K562 (cell line): ENCODE measurements at regions not wholly inside any gene's neighbourhood (a gene's known extent, or its start where the extent isn't known, plus 50 kb on each side); places are given as distances from the start of the nearest gene placed in this dataset.

ENCODE experiments used
- ATAC-seq: fragments of 200-7000 bp; cut with Tn5 transposase; 3 replicates; pipeline ENCODE4 v1.9.1; 2020; ENCODE audit warnings: moderate library complexity
- BruUV-seq: library from RNA; stranded (reverse); fragments of 400-500 nt; replicated peaks from 2 replicates; lab custom pipeline; 2021; lab: Mats Ljungman, UMichigan
- CTCF ChIA-PET: fragments of 300-600 bp; formaldehyde crosslinking; extraction: SDS; loops from one replicate; lab custom pipeline; 2021; ENCODE audit warnings: low intra/inter-chr PET ratio; lab: Yijun Ruan, JAX
- POLR2A ChIA-PET: fragments of 300-600, 350-650 bp; sonication (Branson Sonifier 250); formaldehyde crosslinking; extraction: SDS; loops from one replicate; lab custom pipeline; 2021; ENCODE audit warnings: antibody characterized with exemption, inconsistent platforms; lab: Yijun Ruan, JAX
- DNase-seq, 4 experiments: peaks; one replicate each; pipeline versions ENCODE4 v3.0.0 to v3.0.0-alpha.2; 2011 to 2018; ENCODE audit warnings: low spot score in 3 of 4, mixed read lengths in 3 of 4; ENCODE audit errors: extremely low read depth in 1 of 4
- FAIRE-seq: peaks from 2 replicates; lab custom pipeline; 2011; peaks lifted over from hg19 to GRCh38; lab: Jason Lieb, UNC
- H2AFZ ChIP-seq: 2 replicates; pipeline ENCODE4 v1.6.0; 2011; ENCODE audit warnings: low read depth, low read length, control low read depth, inconsistent platforms
- H3K27ac ChIP-seq: fragments of 200-600 bp; 3 replicates; pipeline ENCODE4 v1.8.0; 2011; ENCODE audit warnings: low read depth, mild to moderate bottlenecking, control low read depth, inconsistent platforms, low read length, moderate library complexity, mixed read lengths; ENCODE audit errors: extremely low read depth
- H3K27me3 ChIP-seq, 2 experiments: fragments of 300-600 bp in 1 of 2; 2 replicates in 1 of 2; 3 replicates in 1 of 2; pipeline versions ENCODE4 v1.6.0 to v1.8.0; 2011; ENCODE audit warnings: inconsistent platforms in 2 of 2, low read length in 2 of 2, mild to moderate bottlenecking in 1 of 2, mixed read lengths in 1 of 2, moderate library complexity in 1 of 2; ENCODE audit not compliant: control insufficient read depth in 2 of 2, insufficient read depth in 2 of 2
- H3K36me3 ChIP-seq: fragments of 300-600 bp; 3 replicates; pipeline ENCODE4 v1.8.0; 2011; ENCODE audit warnings: mild to moderate bottlenecking, low read length, inconsistent platforms; ENCODE audit not compliant: control insufficient read depth, insufficient read depth
- H3K4me1 ChIP-seq, 2 experiments: fragments of 200-600 bp in 1 of 2; replicated peaks in 1 of 2; 2 replicates in 1 of 2; 3 replicates in 1 of 2; pipeline versions ENCODE4 v1.5.1 to v1.8.0; 2011; ENCODE audit warnings: inconsistent platforms in 2 of 2, low read length in 2 of 2, mild to moderate bottlenecking in 1 of 2, mixed read lengths in 1 of 2, moderate library complexity in 1 of 2; ENCODE audit not compliant: control insufficient read depth in 2 of 2, insufficient read depth in 2 of 2
- H3K4me2 ChIP-seq: 2 replicates; pipeline ENCODE4 v1.6.1; 2011; ENCODE audit warnings: low read length, control low read depth, inconsistent platforms, mixed read lengths; ENCODE audit not compliant: insufficient read depth
- H3K4me3 ChIP-seq: fragments of 200-600 bp; sonication (generic), shearing (Covaris generic); 2 replicates; pipeline ENCODE4 v1.5.1; 2016; ENCODE audit warnings: control low read depth, inconsistent platforms
- H3K79me2 ChIP-seq: fragments of 200-600 bp; 3 replicates; pipeline ENCODE4 v1.8.0; 2011; ENCODE audit warnings: low read length, inconsistent platforms; ENCODE audit not compliant: control insufficient read depth, insufficient read depth
- H3K9ac ChIP-seq, 2 experiments: 2 replicates each; pipeline versions ENCODE4 v1.6.0 to v1.6.1; 2011; ENCODE audit warnings: low read depth in 2 of 2, low read length in 2 of 2, control low read depth in 1 of 2, inconsistent platforms in 1 of 2, mild to moderate bottlenecking in 1 of 2, mixed read lengths in 1 of 2; ENCODE audit not compliant: insufficient read depth in 1 of 2
- H3K9me1 ChIP-seq: one replicate; pipeline ENCODE4 v1.6.0; 2011; ENCODE audit warnings: inconsistent platforms, mild to moderate bottlenecking, low read length, moderate library complexity; ENCODE audit not compliant: control insufficient read depth, insufficient read depth
- H3K9me3 ChIP-seq: replicated peaks from 2 replicates; pipeline ENCODE4 v1.5.1; 2011; ENCODE audit warnings: low read depth, low read length, inconsistent platforms; ENCODE audit not compliant: control insufficient read depth, insufficient read depth
- H4K20me1 ChIP-seq: replicated peaks from 2 replicates; pipeline ENCODE4 v1.6.1; 2011; ENCODE audit warnings: low read length, inconsistent platforms, mixed read lengths; ENCODE audit not compliant: control insufficient read depth, insufficient read depth
- ETS2 ChIP-seq: IDR thresholded peaks from 2 replicates; pipeline ENCODE4 v1.6.1; 2016; ENCODE audit warnings: borderline replicate concordance, missing genetic modification characterization, mild to moderate bottlenecking, moderate library complexity, missing compliant biosample characterization; ENCODE audit not compliant: poor library complexity, severe bottlenecking
- NRF1 ChIP-seq, 2 experiments: fragments of 450-650 bp; IDR thresholded peaks in 1 of 2; conservative IDR thresholded peaks in 1 of 2; 2 replicates each; pipeline ENCODE4 v1.6.1; 2014; ENCODE audit warnings: mild to moderate bottlenecking in 2 of 2
- ZBTB40 ChIP-seq, 2 experiments: fragments of 450-650 bp in 1 of 2; sonication (generic) in 1 of 2; formaldehyde crosslinking in 1 of 2; IDR thresholded peaks; 2 replicates each; pipeline versions ENCODE4 v1.7.1 to v1.9.0; 2016 to 2022; ENCODE audit warnings: inconsistent platforms in 1 of 2, mild to moderate bottlenecking in 1 of 2, missing genetic modification reagents in 1 of 2
- ZNF165 ChIP-seq: fragments of 250-450 bp; sonication (Bioruptor Pico); IDR thresholded peaks from 2 replicates; pipeline ENCODE4 v1.4.0; 2020; ENCODE audit warnings: borderline replicate concordance
- WGBS: fragments of 100-300 bp; shearing (Covaris generic); methylation state at CpG from one replicate; pipeline ENCODE4 v1.1.6; 2016; ENCODE audit warnings: low coverage, mixed read lengths; ENCODE audit not compliant: insufficient coverage; ENCODE audit errors: missing lambda C conversion rate; 5-methylcytosine and 5-hydroxymethylcytosine counted together
- in situ Hi-C: fragments of 300-500 bp; cut with MboI; formaldehyde crosslinking; loops from 4 replicates; pipeline ENCODE4 v1.15.0; 2018; ENCODE audit warnings: inconsistent platforms, mixed read lengths
- intact Hi-C: fragments of 100-400 bp; cut with micrococcal nuclease; formaldehyde crosslinking; loops from 2 replicates; pipeline ENCODE4 v1.14.2; 2022

- Histone ChIP-seq H4K20me1 (no peaks in the 10 kb centered on the region), H3K9me1 (no peaks in the 10 kb centered on the region), H3K4me3 (no peak overlapping the region), H3K9ac (no peak overlapping the region), H3K4me2 (no peak overlapping the region), H2AFZ (no peak overlapping the region)
- CTCF ChIA-PET, result no interaction called here
- no peak for FAIRE-seq
- no peak for DNase-seq
- no peak for TF ChIP-seq ZNF165 (CRISPR knock-in tag)
- TF ChIP-seq, all 486 proteins: peak for 0
- Histone ChIP-seq H3K27me3 (no peaks in the 10 kb centered on the region), H3K36me3 (no peaks in the 10 kb centered on the region), H3K9me3 (no peaks in the 10 kb centered on the region), H3K4me1 (no peaks in the 10 kb centered on the region), H3K27ac (no peak overlapping the region), H3K79me2 (no peaks in the 10 kb centered on the region)
- BruUV-seq, result no TSS peak
- intact Hi-C loops, result no loop called here
- 5% methylated on average over 2 of the region's 2 CpGs for WGBS
- POLR2A ChIA-PET, result no interaction called here
- no peak for ATAC-seq
- in situ Hi-C loops, result no loop called here
Observed at GRCh38 chr13:104436555-104436954, 1370.3 kb upstream of the SLC10A2 start.

GRCh38 chr13:104431895-104432294 is 1365.7 kb upstream of the SLC10A2 start:
- no peak for FAIRE-seq
- Histone ChIP-seq H4K20me1 (no peaks in the 10 kb centered on the region), H3K4me2 (no peak overlapping the region), H3K36me3 (no peaks in the 10 kb centered on the region), H3K9ac (no peak overlapping the region), H3K4me3 (no peak overlapping the region), H3K9me1 (no peaks in the 10 kb centered on the region), H3K27ac (no peak overlapping the region), H3K79me2 (no peaks in the 10 kb centered on the region), H3K9me3 (no peaks in the 10 kb centered on the region), H3K4me1 (no peaks in the 10 kb centered on the region), H3K27me3 (no peaks in the 10 kb centered on the region), H2AFZ (no peak overlapping the region)
- WGBS, result 0% methylated on average over 1 of the region's 1 CpG
- intact Hi-C loops (no loop called here), in situ Hi-C loops (no loop called here)
- BruUV-seq, result no TSS peak
- DNase-seq, result no peak
- POLR2A ChIA-PET, result no interaction called here
- ATAC-seq, result no peak
- CTCF ChIA-PET, result no interaction called here
- no peak for TF ChIP-seq NRF1 (conservative IDR thresholded peaks at IDR 0.05 in 1 of 2, IDR thresholded peaks at IDR 0.05 in 1 of 2)
- no peak for TF ChIP-seq ETS2 (tag)
- TF ChIP-seq ZBTB40 (IDR thresholded peaks at IDR 0.05), result no peak
- no peak for TF ChIP-seq ZBTB40 (CRISPR knock-in tag; IDR thresholded peaks at IDR 0.05)
